ENCODE measurements at regions not wholly inside any gene's neighbourhood (a gene's known extent, or its start where the extent isn't known, plus 50 kb on each side); places are given as distances from the start of the nearest gene placed in this dataset.

DNA sequence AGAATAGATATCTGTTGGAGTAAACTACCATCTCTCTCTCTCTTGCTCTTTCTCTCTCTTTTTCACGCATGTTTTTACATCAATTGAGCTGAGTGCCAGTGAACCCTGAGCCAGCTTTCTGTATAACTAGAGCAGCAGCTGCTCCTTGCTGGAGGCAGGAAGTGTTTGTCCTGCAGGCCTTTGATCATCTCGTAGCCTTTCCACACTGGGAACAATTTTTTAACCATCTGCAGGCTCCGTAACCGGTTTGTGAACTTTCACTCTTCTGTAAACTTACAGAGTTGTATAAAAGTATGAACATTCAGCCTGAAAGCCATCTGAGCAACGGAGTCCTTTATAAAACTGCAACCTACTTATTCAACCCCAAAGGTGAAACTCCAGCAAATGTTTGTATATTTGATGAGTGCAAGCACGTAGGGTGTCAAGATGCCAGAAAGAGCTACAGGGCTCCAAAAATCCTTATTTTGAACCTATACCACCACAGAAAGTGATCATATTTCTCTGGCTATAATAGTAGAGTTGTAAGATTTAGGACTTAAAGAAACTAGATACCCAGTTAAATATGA is 162.8 kb upstream of the NFE2L3 start:
- TF ChIP-seq POLR2A (IDR thresholded peaks at IDR 0.05; ENCODE audit: low read depth, low read length) (no peak), POLR2AphosphoS5 (IDR thresholded peaks at IDR 0.05; ENCODE audit: low read depth, low read length) (no peak), TAF1 (IDR thresholded peaks at IDR 0.05; ENCODE audit: borderline replicate concordance, low read depth, low read length) (no peak)
